ENCODE measurements at regions not wholly inside any gene's neighbourhood (a gene's known extent, or its start where the extent isn't known, plus 50 kb on each side); places are given as distances from the start of the nearest gene placed in this dataset.

GRCh38 chr5:159385536-159385935 lies 55.2 kb upstream of the IL12B start:
- no peak for DNase-seq (ENCODE audit: low read depth in 3 of 3, low spot score in 2 of 3)

GRCh38 chr5:159386028-159386711 lies 55.9 kb upstream of the IL12B start:
- no peak for DNase-seq (ENCODE audit: low read depth in 3 of 3, low spot score in 2 of 3)

- no peak for DNase-seq (ENCODE audit: low read depth in 3 of 3, low spot score in 2 of 3)
Measured at GRCh38 chr5:159392871-159393270, 62.6 kb upstream of the IL12B start.

- DNase-seq (ENCODE audit: low read depth in 3 of 3, low spot score in 2 of 3) = no peak
Measured at GRCh38 chr5:159393854-159394274, 63.6 kb upstream of the IL12B start.

GRCh38 chr5:159395202-159395601 lies 64.9 kb upstream of the IL12B start:
- DNase-seq (ENCODE audit: low read depth in 3 of 3, low spot score in 2 of 3) = no peak

- DNase-seq (ENCODE audit: low read depth in 3 of 3, low spot score in 2 of 3) = no peak
Measured at GRCh38 chr5:159398936-159399335, 68.6 kb upstream of the IL12B start.

- no peak for DNase-seq (ENCODE audit: low read depth in 3 of 3, low spot score in 2 of 3)
Measured at GRCh38 chr5:159400476-159400875, 70.2 kb upstream of the IL12B start.

GRCh38 chr5:159402311-159402710 lies 72.0 kb upstream of the IL12B start:
- DNase-seq (ENCODE audit: low read depth in 3 of 3, low spot score in 2 of 3) = no peak

- no peak for DNase-seq (ENCODE audit: low read depth in 3 of 3, low spot score in 2 of 3)
Measured at GRCh38 chr5:159402856-159403255, 72.6 kb upstream of the IL12B start.

- no peak for DNase-seq (ENCODE audit: low read depth in 3 of 3, low spot score in 2 of 3)
Measured at GRCh38 chr5:159403906-159404681, 73.8 kb upstream of the IL12B start.

GRCh38 chr5:159405611-159406031 lies 75.3 kb upstream of the IL12B start:
- DNase-seq (ENCODE audit: low read depth in 3 of 3, low spot score in 2 of 3) = no peak

- no peak for DNase-seq (ENCODE audit: low read depth in 3 of 3, low spot score in 2 of 3)
Measured at GRCh38 chr5:159406571-159406970, 76.3 kb upstream of the IL12B start.

- DNase-seq (ENCODE audit: low read depth in 3 of 3, low spot score in 2 of 3) = no peak
Measured at GRCh38 chr5:159409801-159410200, 79.5 kb upstream of the IL12B start.

GRCh38 chr5:159410480-159410879 lies 80.2 kb upstream of the IL12B start:
- no peak for DNase-seq (ENCODE audit: low read depth in 3 of 3, low spot score in 2 of 3)

- DNase-seq (ENCODE audit: low read depth in 3 of 3, low spot score in 2 of 3) = no peak
Measured at GRCh38 chr5:159411115-159411514, 80.8 kb upstream of the IL12B start.

- DNase-seq (ENCODE audit: low read depth in 3 of 3, low spot score in 2 of 3) = no peak
Measured at GRCh38 chr5:159412284-159413046, 82.2 kb upstream of the IL12B start.

GRCh38 chr5:159414021-159414420 lies 83.7 kb upstream of the IL12B start:
- no peak for DNase-seq (ENCODE audit: low read depth in 3 of 3, low spot score in 2 of 3)

- DNase-seq (ENCODE audit: low read depth in 3 of 3, low spot score in 2 of 3) = no peak
Measured at GRCh38 chr5:159415301-159415937, 85.1 kb upstream of the IL12B start.

- DNase-seq (ENCODE audit: low read depth in 3 of 3, low spot score in 2 of 3) = no peak
Measured at GRCh38 chr5:159416438-159416837, 86.2 kb upstream of the IL12B start.

- DNase-seq (ENCODE audit: low read depth in 3 of 3, low spot score in 2 of 3) = no peak
Measured at GRCh38 chr5:159417170-159417569, 86.9 kb upstream of the IL12B start.

GRCh38 chr5:159419576-159419975 lies 89.3 kb upstream of the IL12B start:
- DNase-seq (ENCODE audit: low read depth in 3 of 3, low spot score in 2 of 3) = no peak
